PC-3 (cell line): ENCODE measurements at regions not wholly inside any gene's neighbourhood (a gene's known extent, or its start where the extent isn't known, plus 50 kb on each side); places are given as distances from the start of the nearest gene placed in this dataset.

ENCODE experiments used
- ATAC-seq: fragments of 200-7000 bp; cut with Tn5 transposase; 2 replicates; pipeline ENCODE4 v1.9.1; 2020; ENCODE audit warnings: mild to moderate bottlenecking, moderate library complexity
- BruUV-seq: library from RNA; stranded (reverse); fragments of 400-500 nt; replicated peaks from 2 replicates; lab custom pipeline; 2021; lab: Mats Ljungman, UMichigan
- CTCF ChIA-PET: fragments of 300-600 bp; sonication (Branson Sonifier 250); formaldehyde crosslinking; loops from one replicate; lab custom pipeline; 2022; ENCODE audit warnings: antibody characterized with exemption; lab: Charles Lee
- POLR2A ChIA-PET: fragments of 300-600 bp; sonication (Branson Sonifier 250); formaldehyde crosslinking; loops from one replicate; lab custom pipeline; 2022; ENCODE audit warnings: antibody characterized with exemption; ENCODE audit not compliant: unreplicated experiment; lab: Charles Lee
- DNase-seq: peaks from one replicate; pipeline ENCODE4 v3.0.0-alpha.2; 2015
- H2AFZ ChIP-seq: fragments of 300-600 bp; sonication (generic); 2 replicates; pipeline ENCODE4 v1.6.0; 2016; ENCODE audit warnings: antibody characterized with exemption, low read length
- H3F3A ChIP-seq: fragments of 300-600 bp; sonication (generic); one replicate; pipeline ENCODE4 v1.6.0; 2017; ENCODE audit warnings: antibody characterized with exemption, low read length, control low read depth, mild to moderate bottlenecking; ENCODE audit not compliant: unreplicated experiment
- H3K27ac ChIP-seq: fragments of 300-600 bp; sonication (generic); 2 replicates; pipeline ENCODE4 v1.5.1; 2016; ENCODE audit warnings: mild to moderate bottlenecking, low read length
- H3K27me3 ChIP-seq: fragments of 300-600 bp; sonication (generic); 2 replicates; pipeline ENCODE4 v1.6.1; 2016; ENCODE audit warnings: low read length, mixed read lengths
- H3K36me3 ChIP-seq: fragments of 300-600 bp; sonication (generic); 2 replicates; pipeline ENCODE4 v1.6.1; 2016; ENCODE audit warnings: low read depth, mixed run types, low read length, mixed read lengths
- H3K4me1 ChIP-seq: fragments of 300-600 bp; sonication (generic); 2 replicates; pipeline ENCODE4 v1.5.1; 2016; ENCODE audit warnings: low read length; ENCODE audit not compliant: insufficient read depth
- H3K4me2 ChIP-seq: fragments of 300-600 bp; sonication (generic); 2 replicates; pipeline ENCODE4 v1.6.0; 2016; ENCODE audit warnings: low read length
- H3K4me3 ChIP-seq: fragments of 300-600 bp; sonication (generic); 2 replicates; pipeline ENCODE4 v1.5.1; 2016; ENCODE audit warnings: mild to moderate bottlenecking, low read length, mixed read lengths
- H3K79me2 ChIP-seq: fragments of 300-600 bp; sonication (generic); 2 replicates; pipeline ENCODE4 v1.6.1; 2017; ENCODE audit warnings: low read length, mixed read lengths
- H3K9ac ChIP-seq: fragments of 300-600 bp; sonication (generic); 2 replicates; pipeline ENCODE4 v1.6.0; 2016; ENCODE audit warnings: mild to moderate bottlenecking, low read length
- H3K9me2 ChIP-seq: fragments of 300-600 bp; sonication (generic); replicated peaks from 2 replicates; pipeline ENCODE4 v1.6.1; 2016; ENCODE audit warnings: mixed run types, low read length, mixed read lengths
- H3K9me3 ChIP-seq: fragments of 300-600 bp; sonication (generic); 2 replicates; pipeline ENCODE4 v1.6.1; 2016; ENCODE audit warnings: low read length, mixed read lengths
- H4K20me1 ChIP-seq: fragments of 300-600 bp; sonication (generic); 2 replicates; pipeline ENCODE4 v1.6.1; 2016; ENCODE audit warnings: low read length, mixed read lengths
- EZH2 ChIP-seq: fragments of 300-600 bp; sonication (generic); IDR thresholded peaks from one replicate; pipeline ENCODE4 v1.6.1; 2017; ENCODE audit warnings: antibody characterized with exemption, mild to moderate bottlenecking, low read length; ENCODE audit not compliant: unreplicated experiment
- EZH2phosphoT487 ChIP-seq: fragments of 300-600 bp; sonication (generic); IDR thresholded peaks from 2 replicates; pipeline ENCODE4 v1.6.1; 2018; ENCODE audit warnings: mild to moderate bottlenecking, antibody characterized with exemption, low read length, borderline replicate concordance
- intact Hi-C: fragments of 100-400 bp; cut with micrococcal nuclease; formaldehyde crosslinking; loops from 2 replicates; pipeline ENCODE4 v1.9.0; 2023
- TF ChIP-seq, protein P1 (sequence below): fragments of 300-600 bp; sonication (generic); conservative IDR thresholded peaks from 2 replicates; pipeline ENCODE4 v1.5.1; 2017; ENCODE audit warnings: antibody characterized with exemption, low read depth, mild to moderate bottlenecking, low read length

DNA sequence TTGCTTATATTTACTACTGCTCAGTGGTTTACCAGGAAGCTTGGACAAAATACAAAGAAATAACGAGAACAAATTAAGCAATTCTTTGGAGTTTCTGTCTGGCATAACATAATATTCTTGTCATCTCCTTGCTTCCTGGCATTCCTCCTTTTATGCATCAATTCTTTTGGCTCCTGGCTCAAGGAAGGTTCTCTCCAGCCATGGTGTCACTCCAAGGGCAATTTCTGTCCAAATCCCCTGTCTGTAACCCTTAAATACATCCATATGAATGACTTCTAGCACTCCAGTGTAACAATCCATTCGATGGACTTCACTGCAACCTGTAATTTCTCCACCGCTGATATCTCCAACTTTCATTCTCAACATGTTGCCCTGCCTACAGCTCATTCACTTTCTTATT is 617.7 kb upstream of the ANKRD30A start:
- no peak overlapping the region for H3K27ac ChIP-seq
- no peak for ATAC-seq
- intact Hi-C loops = no loop called here

DNA sequence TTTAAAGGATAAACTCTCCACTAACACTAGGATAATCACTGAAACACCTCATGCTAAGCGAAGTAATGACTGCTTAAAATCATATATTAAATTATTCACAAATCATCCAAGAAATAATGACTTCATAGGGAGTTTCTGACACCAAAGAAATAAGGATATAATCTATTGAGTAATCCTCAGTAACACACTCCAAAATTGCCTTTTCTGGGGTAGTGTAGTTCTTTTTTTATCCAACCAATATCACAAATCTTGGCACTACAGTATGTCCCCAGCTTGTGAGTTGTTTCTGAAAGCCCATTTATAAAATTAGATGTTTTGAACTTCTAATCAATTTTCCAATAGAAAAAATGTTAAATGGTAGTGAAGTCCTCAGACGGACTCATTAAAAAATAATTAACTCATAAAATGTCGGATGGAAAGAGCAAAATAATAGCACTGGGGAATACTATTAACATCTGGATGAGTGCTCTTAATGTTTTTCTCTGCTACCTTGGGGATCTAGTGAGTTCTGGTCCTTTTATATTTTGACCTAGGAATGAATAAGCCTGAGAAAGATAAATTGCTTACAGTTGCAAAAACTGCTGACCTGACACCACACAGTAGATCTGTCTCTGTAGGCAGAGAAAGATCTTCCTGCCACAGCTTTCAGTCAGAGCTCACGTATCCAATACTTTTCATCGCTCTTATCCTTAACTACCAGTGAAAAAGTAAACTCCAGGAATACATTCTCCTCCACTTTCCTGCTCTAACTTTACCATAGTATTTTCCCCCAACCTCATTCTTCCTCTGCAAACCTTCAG is 618.5 kb upstream of the ANKRD30A start:
- Histone ChIP-seq H3K9me2 (no peaks in the 10 kb centered on the region), H3K27me3 (no peaks in the 10 kb centered on the region), H4K20me1 (no peaks in the 10 kb centered on the region), H3K9ac (no peak overlapping the region), H3K4me3 (no peak overlapping the region), H3K79me2 (no peaks in the 10 kb centered on the region), H3F3A (no peaks in the 10 kb centered on the region), H3K4me1 (no peaks in the 10 kb centered on the region), H3K27ac (no peak overlapping the region), H2AFZ (peak overlapping the region; percentile 5; the same call in 1 of the 2 replicates), H3K9me3 (no peaks in the 10 kb centered on the region), H3K36me3 (0 out of 2 replicates have a peak, but pooled peaks cover 4% of the 10 kb centered on the region), H3K4me2 (no peak overlapping the region)
- no peak for DNase-seq
- ChIA-PET POLR2A (no interaction called here), CTCF (no interaction called here)
- intact Hi-C loops = no loop called here
- no TSS peak for BruUV-seq
- TF ChIP-seq, protein P1, sequence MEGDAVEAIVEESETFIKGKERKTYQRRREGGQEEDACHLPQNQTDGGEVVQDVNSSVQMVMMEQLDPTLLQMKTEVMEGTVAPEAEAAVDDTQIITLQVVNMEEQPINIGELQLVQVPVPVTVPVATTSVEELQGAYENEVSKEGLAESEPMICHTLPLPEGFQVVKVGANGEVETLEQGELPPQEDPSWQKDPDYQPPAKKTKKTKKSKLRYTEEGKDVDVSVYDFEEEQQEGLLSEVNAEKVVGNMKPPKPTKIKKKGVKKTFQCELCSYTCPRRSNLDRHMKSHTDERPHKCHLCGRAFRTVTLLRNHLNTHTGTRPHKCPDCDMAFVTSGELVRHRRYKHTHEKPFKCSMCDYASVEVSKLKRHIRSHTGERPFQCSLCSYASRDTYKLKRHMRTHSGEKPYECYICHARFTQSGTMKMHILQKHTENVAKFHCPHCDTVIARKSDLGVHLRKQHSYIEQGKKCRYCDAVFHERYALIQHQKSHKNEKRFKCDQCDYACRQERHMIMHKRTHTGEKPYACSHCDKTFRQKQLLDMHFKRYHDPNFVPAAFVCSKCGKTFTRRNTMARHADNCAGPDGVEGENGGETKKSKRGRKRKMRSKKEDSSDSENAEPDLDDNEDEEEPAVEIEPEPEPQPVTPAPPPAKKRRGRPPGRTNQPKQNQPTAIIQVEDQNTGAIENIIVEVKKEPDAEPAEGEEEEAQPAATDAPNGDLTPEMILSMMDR = no peak
- TF ChIP-seq EZH2 (no peak), EZH2phosphoT487 (no peak)
- no peak for ATAC-seq

More for the DNA sequence above, 617.7 kb upstream of the ANKRD30A start:
- no peak for TF ChIP-seq EZH2
- TF ChIP-seq, protein P1 = no peak
- TF ChIP-seq EZH2phosphoT487 = no peak
- Histone ChIP-seq H3K79me2 (no peaks in the 10 kb centered on the region), H3K36me3 (0 out of 2 replicates have a peak, but pooled peaks cover 4% of the 10 kb centered on the region), H3K9ac (no peak overlapping the region), H3K4me1 (no peaks in the 10 kb centered on the region), H3K9me3 (no peaks in the 10 kb centered on the region), H3K27me3 (no peaks in the 10 kb centered on the region), H3K4me3 (no peak overlapping the region), H4K20me1 (no peaks in the 10 kb centered on the region), H3K9me2 (no peaks in the 10 kb centered on the region), H3K4me2 (no peak overlapping the region), H3F3A (no peaks in the 10 kb centered on the region), H2AFZ (peak overlapping the region; percentile 5; the same call in 1 of the 2 replicates)
- POLR2A ChIA-PET = no interaction called here
- DNase-seq = no peak
- CTCF ChIA-PET = interaction anchor here (0.9 kb wide), 1 partner anchor 218 kb away, joined by 3 read pairs; no protein-coding TSS in a partner anchor
- no TSS peak for BruUV-seq

DNA sequence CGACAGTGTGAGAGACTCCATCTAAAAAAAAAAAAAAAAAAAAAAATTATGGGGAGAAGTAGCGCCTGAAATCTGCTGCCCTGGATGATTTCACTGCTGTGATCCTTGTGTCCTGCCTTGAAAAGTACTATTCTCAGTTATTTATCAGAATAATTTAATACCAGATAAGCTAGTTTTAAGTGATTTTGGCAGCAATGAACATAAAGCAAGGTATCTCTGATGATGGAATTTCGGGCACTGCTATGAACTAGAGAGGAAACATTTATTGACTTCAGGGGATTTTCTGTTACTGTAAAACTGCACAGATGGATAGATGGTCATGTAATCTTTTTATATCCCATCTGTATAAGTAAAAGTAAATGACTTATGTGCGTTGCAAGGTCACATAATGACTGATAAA is 619.1 kb upstream of the ANKRD30A start:
- POLR2A ChIA-PET = interaction anchor here (0.7 kb wide), 1 partner anchor 1068 kb away, joined by 21 read pairs; no protein-coding TSS in a partner anchor
- Histone ChIP-seq H3K9me3 (no peaks in the 10 kb centered on the region), H3K27me3 (no peaks in the 10 kb centered on the region), H4K20me1 (no peaks in the 10 kb centered on the region), H2AFZ (no peak overlapping the region), H3K4me1 (no peaks in the 10 kb centered on the region), H3K9me2 (no peaks in the 10 kb centered on the region), H3K4me2 (no peak overlapping the region), H3K9ac (no peak overlapping the region), H3K79me2 (no peaks in the 10 kb centered on the region), H3K36me3 (0 out of 2 replicates have a peak, but pooled peaks cover 4% of the 10 kb centered on the region), H3K4me3 (no peak overlapping the region), H3F3A (no peaks in the 10 kb centered on the region), H3K27ac (no peak overlapping the region)
- intact Hi-C loops = no loop called here
- CTCF ChIA-PET = no interaction called here
- DNase-seq = no peak
- ATAC-seq = no peak
- no peak for TF ChIP-seq EZH2phosphoT487
- TF ChIP-seq EZH2 = no peak
- TF ChIP-seq, protein P1 = no peak
- BruUV-seq = no TSS peak
